NCI-H2171 treated with DMSO at 0.1 percent for 48 hours (cell line): ENCODE measurements at regions not wholly inside any gene's neighbourhood (a gene's known extent, or its start where the extent isn't known, plus 50 kb on each side); places are given as distances from the start of the nearest gene placed in this dataset.
A peak's percentile ranks its signal among the peaks of the same experiment; 100 is the strongest.
"Not testable (repeated sequence)": the region's sequence is repeated elsewhere in the genome, so short reads cannot be mapped to it uniquely, and the experiment has no call there.

Experiments
- DNase-seq: peaks from one replicate; lab custom pipeline; 2025; lab: John Stamatoyannopoulos, UW

DNA sequence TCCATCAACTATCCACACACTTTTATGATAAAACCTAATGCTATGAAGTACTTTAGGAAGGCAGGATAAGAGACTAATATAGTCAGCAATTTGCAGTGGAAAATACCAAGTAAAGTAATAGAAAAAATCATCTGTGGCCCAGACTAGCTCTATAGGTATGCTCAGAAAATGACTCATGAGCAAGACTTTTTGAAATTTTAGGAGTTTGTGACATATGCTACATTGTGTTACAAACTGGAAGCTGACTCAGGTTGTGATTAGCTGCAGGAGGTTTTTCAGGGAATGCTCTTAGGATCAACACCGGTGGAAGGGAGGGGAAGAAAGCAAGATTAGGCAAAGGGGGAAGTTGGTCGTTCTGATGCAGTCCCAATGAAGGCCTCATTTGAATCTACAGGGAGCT is 56.1 kb downstream of the FEZF1 start:
- no peak for DNase-seq

DNA sequence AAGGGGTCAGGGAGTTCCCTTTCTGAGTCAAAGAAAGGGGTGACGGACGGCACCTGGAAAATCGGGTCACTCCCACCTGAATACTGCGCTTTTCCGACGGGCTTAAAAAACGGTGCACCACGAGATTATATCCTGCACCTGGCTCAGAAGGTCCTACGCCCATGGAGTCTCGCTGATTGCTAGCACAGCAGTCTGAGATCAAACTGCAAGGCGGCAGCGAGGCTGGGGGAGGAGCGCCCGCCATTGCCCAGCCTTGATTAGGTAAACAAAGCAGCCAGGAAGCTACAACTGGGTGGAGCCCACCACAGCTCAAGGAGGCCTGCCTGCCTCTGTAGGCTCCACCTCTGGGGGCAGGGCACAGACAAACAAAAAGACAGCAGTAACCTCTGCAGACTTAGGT is 65.8 kb downstream of the FEZF1 start:
- not testable (repeated sequence) for DNase-seq

DNA sequence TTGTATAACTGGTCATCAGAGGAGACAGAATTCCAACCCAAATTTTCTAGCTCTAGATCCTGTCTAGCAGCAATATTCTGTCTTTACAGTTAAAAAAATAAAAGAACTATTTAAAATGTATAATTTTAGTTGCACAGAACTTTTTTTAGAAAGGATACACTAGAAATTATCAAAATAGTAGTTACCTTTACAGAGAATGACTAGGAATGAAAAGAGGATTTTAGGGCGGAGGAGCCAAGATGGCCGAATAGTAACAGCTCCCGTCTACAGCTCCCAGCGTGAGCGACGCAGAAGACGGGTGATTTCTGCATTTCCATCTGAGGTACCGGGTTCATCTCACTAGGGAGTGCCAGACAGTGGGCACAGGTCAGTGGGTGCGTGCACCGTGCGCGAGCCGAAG is 66.3 kb downstream of the FEZF1 start:
- DNase-seq = peak; percentile 29

DNA sequence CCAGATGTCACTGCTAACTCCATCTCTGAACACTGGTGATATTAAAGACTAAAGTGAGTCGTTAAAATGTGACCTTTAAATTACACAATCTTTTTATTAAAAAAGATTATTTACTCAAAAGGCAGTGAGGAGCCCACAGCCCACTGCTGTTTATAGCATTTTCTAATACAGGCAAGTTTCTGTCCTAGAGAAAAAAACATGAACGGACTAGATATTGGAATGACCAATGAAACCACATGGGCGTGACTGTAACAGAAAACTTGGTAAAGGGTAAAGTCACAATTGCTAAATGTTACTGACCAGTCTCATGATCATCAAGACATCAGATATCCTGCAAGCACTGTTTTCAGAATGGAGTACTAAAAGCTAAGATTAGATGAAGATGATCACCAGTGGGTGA is 78.7 kb downstream of the FEZF1 start:
- DNase-seq = no peak

DNA sequence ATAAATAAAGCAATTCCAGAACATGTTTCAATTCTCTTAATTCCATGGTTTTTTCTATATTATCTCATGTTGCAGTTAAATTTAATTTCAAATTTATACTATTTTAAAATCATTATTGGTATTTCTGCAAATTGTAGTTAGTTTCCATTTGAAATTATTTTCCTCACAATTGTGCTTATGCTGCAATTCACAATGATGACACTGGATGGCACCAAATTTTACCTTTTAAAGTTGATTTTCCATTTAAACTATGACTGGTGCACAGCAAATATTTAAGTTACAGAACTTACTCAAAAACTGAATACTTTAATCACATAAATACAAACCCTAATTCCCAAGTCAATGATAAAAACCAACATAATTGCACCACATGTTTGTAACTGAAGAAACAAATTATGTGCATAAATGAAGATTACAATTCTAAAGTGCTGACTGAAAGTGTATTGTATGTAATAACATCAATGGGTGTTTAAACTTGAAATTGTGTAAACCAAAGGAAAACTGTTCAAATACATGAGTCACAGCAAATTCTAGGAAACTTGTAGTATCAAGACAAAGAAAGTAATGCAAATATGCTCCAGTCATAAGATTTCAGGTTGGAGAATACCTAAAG is 75.3 kb upstream of the AASS start:
- peak; percentile 35 for DNase-seq

DNA sequence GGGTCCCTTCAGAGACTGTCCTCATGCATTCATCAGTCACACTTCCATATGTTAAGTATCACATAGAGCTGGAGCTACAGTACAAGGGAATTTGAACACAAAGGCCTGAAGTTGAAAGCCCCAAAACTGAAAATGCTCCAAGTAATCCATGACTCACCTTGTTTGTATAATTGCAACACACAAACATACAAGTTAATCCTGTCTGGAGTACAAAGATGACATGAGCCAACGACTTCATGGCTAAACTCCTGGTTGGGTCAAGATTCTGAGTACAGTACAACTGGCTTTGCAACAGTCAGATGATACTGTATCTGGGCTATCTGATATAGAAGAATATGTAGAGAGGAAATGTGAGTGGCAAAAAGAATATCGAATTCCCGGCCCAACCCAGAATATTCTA is 73.1 kb upstream of the AASS start:
- DNase-seq = no peak

DNA sequence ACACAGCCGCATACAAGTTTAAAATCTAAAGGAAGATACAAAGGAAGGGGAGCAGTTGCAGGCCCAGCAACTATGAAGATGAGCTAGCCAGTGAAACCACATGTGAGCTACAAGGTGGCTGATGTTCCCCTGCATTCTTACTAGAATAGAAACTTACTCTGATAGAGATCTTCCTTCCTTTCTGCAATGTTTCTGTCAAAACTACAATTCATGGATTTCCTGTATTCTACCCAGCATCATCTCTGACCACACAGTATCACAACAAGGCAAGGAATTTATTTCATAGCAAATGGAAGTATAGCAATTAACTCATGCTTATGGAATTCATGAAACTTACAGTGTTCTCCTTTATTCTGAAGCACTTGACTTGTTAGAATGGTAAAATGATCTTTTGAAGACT is 68.7 kb upstream of the AASS start:
- DNase-seq = no peak

DNA sequence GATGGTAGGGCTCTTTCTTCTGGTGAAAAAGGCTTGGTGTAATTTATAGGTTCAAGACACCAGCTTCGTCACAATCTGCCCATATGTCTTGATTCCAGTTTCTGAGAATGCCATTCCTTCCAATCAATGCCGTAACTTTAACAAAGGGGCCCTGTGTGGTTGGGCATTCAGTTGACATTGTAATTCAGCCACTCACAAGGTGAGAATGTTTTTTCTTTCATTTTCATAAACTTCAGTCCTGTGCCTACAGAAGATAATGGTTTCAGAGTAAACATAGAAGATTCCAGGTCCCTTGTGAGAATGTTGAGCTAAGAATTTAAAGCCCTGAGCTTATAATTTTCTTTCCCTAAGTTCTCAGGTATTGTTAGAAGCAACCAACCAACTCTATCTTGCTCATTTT is 67.3 kb upstream of the AASS start:
- no peak for DNase-seq

DNA sequence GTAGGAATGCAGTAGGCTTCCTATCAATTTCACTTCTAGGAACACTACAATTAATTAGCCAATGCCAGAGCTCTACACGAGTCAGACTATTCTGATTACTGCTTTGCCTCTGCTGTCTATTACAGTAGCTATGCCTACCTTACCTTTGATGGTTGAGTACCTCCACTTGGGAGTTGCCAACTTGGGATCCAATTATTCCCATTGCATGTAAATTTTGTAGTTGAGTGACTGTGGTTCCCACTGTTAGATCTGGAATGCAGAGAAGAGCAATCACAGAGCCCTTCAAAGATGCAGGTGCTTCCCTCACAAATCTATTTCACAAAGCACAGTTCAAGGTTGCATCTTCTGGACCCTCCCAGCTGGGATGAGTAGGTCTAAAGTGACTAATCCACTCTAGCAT is 62.9 kb upstream of the AASS start:
- no peak for DNase-seq

DNA sequence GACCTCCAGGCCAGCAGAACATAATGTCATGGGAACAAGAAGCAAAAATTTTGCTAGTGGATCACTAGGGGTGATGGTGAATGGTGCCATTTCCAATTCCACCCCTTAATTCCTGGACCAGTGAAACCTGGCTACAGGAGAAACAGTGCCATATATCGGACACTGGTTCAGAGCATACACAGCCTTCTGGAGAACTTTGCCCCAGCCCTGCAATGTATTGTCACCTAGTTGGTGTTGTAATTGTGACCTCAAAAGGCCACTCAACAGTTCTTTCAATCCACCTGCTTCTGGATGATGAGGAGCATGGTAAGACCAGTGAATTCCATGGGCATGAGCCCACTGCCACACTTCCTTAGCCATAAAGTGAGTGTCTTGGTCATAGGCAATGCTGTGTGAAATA is 59.8 kb upstream of the AASS start:
- no peak for DNase-seq

DNA sequence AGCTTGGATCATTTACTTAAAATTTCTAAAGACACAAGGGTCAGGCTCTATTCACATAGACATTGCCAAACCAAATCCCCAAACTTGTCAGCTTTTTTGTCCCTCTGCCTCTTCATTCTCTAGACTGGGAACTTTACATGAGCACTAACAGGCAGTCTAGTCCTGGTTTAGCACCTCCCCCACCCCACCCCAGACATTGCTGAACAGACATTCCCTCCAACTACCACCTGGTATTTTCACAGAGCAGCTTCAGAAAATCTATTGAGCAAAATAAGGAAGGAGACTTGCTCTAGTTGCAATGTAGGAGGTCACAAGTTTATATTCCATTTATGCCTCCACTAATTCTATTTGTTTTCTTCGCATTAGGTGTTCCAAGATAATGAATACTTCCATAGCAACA is 56.8 kb upstream of the AASS start:
- no peak for DNase-seq

DNA sequence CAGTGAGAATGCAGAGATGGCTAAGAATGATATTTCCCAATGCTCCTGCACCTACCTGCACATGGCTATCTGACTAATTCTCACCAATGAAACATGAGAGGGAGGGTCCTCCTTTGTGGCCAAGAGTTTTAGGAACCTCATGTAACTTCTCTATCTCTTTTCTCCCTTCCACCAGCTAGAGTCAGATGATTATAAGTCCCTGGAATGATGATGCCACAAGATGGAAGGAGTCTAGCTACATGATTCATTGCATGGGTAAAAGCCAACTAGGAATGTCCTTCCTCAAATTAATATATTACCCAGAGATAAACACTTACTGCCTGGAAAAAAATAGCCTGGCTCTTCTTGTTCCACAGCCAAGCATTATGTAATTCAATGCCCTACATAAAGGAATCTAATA is 55.1 kb upstream of the AASS start:
- DNase-seq = no peak

DNA sequence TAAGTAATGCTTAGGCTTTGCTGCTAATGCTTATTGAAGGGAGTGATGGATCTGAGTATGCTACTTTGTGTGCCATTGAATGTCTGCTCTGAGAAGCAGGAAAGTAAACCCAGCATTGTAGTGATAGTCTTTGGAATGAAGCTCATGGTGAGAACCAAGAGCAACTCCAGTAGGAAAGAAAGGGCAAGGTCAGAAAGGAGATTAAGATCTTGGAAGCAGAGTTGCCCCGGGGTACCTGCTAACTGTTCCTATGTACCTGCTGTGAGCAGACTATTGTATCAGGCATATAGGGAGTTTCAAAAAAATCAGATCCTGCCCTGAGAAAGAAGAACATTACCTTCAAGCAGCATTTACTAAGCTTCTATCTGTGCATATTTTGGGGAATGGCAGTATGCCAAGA is 54.5 kb upstream of the AASS start:
- DNase-seq = no peak
